ENCODE measurements at regions not wholly inside any gene's neighbourhood (a gene's known extent, or its start where the extent isn't known, plus 50 kb on each side); places are given as distances from the start of the nearest gene placed in this dataset.

- peaks cover 0 to 63% (median 0%) of the 10 kb centered on the region in 4 donors for H3K9me3 ChIP-seq
- no peak overlapping the region for H3K27ac ChIP-seq
- no peaks in the 10 kb centered on the region for H3K4me1 ChIP-seq
- WGBS, 2 donors = 86 to 91% methylated on average over 17 of the region's 17 CpGs
- H3K36me3 ChIP-seq = no peaks in the 10 kb centered on the region
- no peaks in the 10 kb centered on the region for H3K27me3 ChIP-seq
- no peak for DNase-seq (ENCODE audit: low spot score in 2 of 2)
- no peak overlapping the region for H3K4me3 ChIP-seq
- TF ChIP-seq, protein P1, sequence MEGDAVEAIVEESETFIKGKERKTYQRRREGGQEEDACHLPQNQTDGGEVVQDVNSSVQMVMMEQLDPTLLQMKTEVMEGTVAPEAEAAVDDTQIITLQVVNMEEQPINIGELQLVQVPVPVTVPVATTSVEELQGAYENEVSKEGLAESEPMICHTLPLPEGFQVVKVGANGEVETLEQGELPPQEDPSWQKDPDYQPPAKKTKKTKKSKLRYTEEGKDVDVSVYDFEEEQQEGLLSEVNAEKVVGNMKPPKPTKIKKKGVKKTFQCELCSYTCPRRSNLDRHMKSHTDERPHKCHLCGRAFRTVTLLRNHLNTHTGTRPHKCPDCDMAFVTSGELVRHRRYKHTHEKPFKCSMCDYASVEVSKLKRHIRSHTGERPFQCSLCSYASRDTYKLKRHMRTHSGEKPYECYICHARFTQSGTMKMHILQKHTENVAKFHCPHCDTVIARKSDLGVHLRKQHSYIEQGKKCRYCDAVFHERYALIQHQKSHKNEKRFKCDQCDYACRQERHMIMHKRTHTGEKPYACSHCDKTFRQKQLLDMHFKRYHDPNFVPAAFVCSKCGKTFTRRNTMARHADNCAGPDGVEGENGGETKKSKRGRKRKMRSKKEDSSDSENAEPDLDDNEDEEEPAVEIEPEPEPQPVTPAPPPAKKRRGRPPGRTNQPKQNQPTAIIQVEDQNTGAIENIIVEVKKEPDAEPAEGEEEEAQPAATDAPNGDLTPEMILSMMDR (IDR thresholded peaks at IDR 0.05) = no peak
- no peak for TF ChIP-seq EP300 (IDR thresholded peaks at IDR 0.05)
- TF ChIP-seq POLR2A (IDR thresholded peaks at IDR 0.05) = no peak
Measured at GRCh38 chr22:47439643-47440265, 677.3 kb downstream of the TBC1D22A start.

DNA sequence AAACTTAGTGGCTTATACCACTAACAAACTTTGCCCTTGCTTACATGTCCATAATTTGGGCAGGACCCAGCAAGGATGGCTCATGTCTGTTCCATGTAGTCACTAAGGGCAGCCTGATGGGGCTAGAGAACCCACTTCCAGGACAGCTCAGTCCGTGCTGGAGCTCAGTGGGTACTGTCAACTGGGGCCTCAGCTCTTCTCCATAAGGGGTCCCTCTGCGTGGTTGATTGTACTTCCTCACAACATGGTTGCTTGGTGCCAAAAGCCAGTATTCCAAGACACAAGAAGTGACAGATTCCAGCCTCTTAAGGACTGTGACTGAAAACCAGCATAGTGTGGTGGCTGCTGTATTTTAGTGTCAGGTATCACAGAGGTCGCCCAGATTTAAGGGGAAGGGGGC lies 675.2 kb downstream of the TBC1D22A start:
- H3K27me3 ChIP-seq = no peaks in the 10 kb centered on the region
- H3K4me1 ChIP-seq = no peaks in the 10 kb centered on the region
- no peaks in the 10 kb centered on the region for H3K36me3 ChIP-seq
- H3K27ac ChIP-seq = no peak overlapping the region
- DNase-seq (ENCODE audit: low spot score in 2 of 2) = no peak
- H3K4me3 ChIP-seq = no peak overlapping the region
- peaks cover 0 to 61% (median 0%) of the 10 kb centered on the region in 4 donors for H3K9me3 ChIP-seq
- 58 to 61% methylated on average over 3 of the region's 3 CpGs for WGBS, 2 donors
- TF ChIP-seq EP300 (IDR thresholded peaks at IDR 0.05) = no peak
- TF ChIP-seq, protein P1 (IDR thresholded peaks at IDR 0.05) = no peak
- TF ChIP-seq POLR2A (IDR thresholded peaks at IDR 0.05) = no peak

DNA sequence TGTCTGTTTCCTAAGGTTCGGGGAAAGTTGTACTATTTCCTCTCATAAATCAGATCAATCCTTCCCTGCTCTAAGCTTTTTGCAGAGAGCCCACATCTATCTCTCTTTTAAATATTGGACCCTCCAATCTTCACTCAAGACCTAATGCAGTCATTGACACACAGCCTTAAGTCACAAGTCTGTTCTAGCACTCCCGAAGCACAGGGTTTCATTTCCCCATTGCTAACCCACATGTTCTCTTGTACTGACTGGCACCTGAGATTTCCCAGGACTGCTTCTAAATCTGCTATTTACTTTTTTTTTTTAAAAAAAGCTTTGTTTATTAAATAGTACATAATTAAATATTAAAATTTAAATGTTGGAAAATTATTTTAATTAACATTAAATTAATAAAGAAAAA lies 674.7 kb downstream of the TBC1D22A start:
- Histone ChIP-seq H3K27ac (no peak overlapping the region), H3K4me3 (no peak overlapping the region), H3K36me3 (no peaks in the 10 kb centered on the region), H3K27me3 (no peaks in the 10 kb centered on the region), H3K9me3 (peaks cover 0 to 56% (median 0%) of the 10 kb centered on the region in 4 donors), H3K4me1 (no peaks in the 10 kb centered on the region)
- TF ChIP-seq, protein P1 (IDR thresholded peaks at IDR 0.05) = no peak
- no peak for TF ChIP-seq EP300 (IDR thresholded peaks at IDR 0.05)
- no peak for TF ChIP-seq POLR2A (IDR thresholded peaks at IDR 0.05)
- no peak for DNase-seq (ENCODE audit: low spot score in 2 of 2)
- 81 to 84% methylated on average over 2 of the region's 2 CpGs for WGBS, 2 donors

GRCh38 chr22:47435826-47436225 lies 673.4 kb downstream of the TBC1D22A start:
- WGBS, 2 donors = 88 to 91% methylated on average over 7 of the region's 7 CpGs
- no peak for DNase-seq (ENCODE audit: low spot score in 2 of 2)
- H3K9me3 ChIP-seq = peaks cover 0 to 50% (median 0%) of the 10 kb centered on the region in 4 donors
- no peaks in the 10 kb centered on the region for H3K36me3 ChIP-seq
- H3K27me3 ChIP-seq = no peaks in the 10 kb centered on the region
- TF ChIP-seq POLR2A (IDR thresholded peaks at IDR 0.05) (no peak), EP300 (IDR thresholded peaks at IDR 0.05) (no peak)
- TF ChIP-seq, protein P1 (IDR thresholded peaks at IDR 0.05) = no peak
- no peak overlapping the region for H3K4me3 ChIP-seq
- H3K4me1 ChIP-seq = no peaks in the 10 kb centered on the region
- H3K27ac ChIP-seq = no peak overlapping the region

- Histone ChIP-seq H3K36me3 (no peaks in the 10 kb centered on the region), H3K27me3 (no peaks in the 10 kb centered on the region), H3K4me3 (no peak overlapping the region), H3K27ac (no peak overlapping the region), H3K4me1 (no peaks in the 10 kb centered on the region), H3K9me3 (peaks cover 0 to 50% (median 0%) of the 10 kb centered on the region in 4 donors)
- WGBS, 2 donors = 59 to 78% methylated on average over 5 of the region's 5 CpGs
- TF ChIP-seq POLR2A (IDR thresholded peaks at IDR 0.05) (no peak), EP300 (IDR thresholded peaks at IDR 0.05) (no peak)
- TF ChIP-seq, protein P1 (IDR thresholded peaks at IDR 0.05) = no peak
- DNase-seq (ENCODE audit: low spot score in 2 of 2) = no peak
Measured at GRCh38 chr22:47435204-47435487, 672.7 kb downstream of the TBC1D22A start.

Measured in tibial nerve (tissue), 4 donors.